OCI-LY3 (cell line): ENCODE measurements at regions not wholly inside any gene's neighbourhood (a gene's known extent, or its start where the extent isn't known, plus 50 kb on each side); places are given as distances from the start of the nearest gene placed in this dataset.

Experiments used
- H2AFZ ChIP-seq: fragments of 200-600, 300-600 bp; shearing (Covaris generic); 2 replicates; pipeline ENCODE4 v1.6.0; 2014; ENCODE audit warnings: antibody characterized with exemption, low read depth, low read length
- H3K27ac ChIP-seq: fragments of 200-600, 300-600 bp; sonication (generic); 2 replicates; pipeline ENCODE4 v1.5.1; 2014; ENCODE audit warnings: mild to moderate bottlenecking, low read length, moderate library complexity, mixed read lengths
- H3K27me3 ChIP-seq: fragments of 200-600, 300-600 bp; sonication (generic); 2 replicates; pipeline ENCODE4 v1.6.1; 2014; ENCODE audit warnings: low read depth, low read length, mixed read lengths
- H3K36me3 ChIP-seq: fragments of 200-600, 300-600 bp; sonication (generic); replicated peaks from 2 replicates; pipeline ENCODE3; 2014; ENCODE audit warnings: low read depth, low read length, mixed read lengths
- H3K4me1 ChIP-seq: fragments of 300-600, 200-600 bp; sonication (generic); 2 replicates; pipeline ENCODE4 v1.6.1; 2014; ENCODE audit warnings: low read length, mixed read lengths
- H3K4me2 ChIP-seq: fragments of 200-600, 300-600 bp; sonication (generic); 2 replicates; pipeline ENCODE4 v1.6.1; 2014; ENCODE audit warnings: low read length, mixed read lengths
- H3K4me3 ChIP-seq: fragments of 300-600, 200-600 bp; sonication (generic); 2 replicates; pipeline ENCODE4 v1.5.1; 2014; ENCODE audit warnings: antibody characterized with exemption, mild to moderate bottlenecking, low read length, moderate library complexity
- H3K79me2 ChIP-seq: fragments of 300-600, 200-600 bp; shearing (Covaris generic); 2 replicates; pipeline ENCODE4 v1.6.1; 2014; ENCODE audit warnings: mild to moderate bottlenecking, low read length, mixed read lengths
- H3K9ac ChIP-seq: fragments of 300-600, 200-600 bp; shearing (Covaris generic); 2 replicates; pipeline ENCODE4 v1.6.0; 2014; ENCODE audit warnings: mild to moderate bottlenecking, low read length, moderate library complexity
- H3K9me3 ChIP-seq: fragments of 200-600, 300-600 bp; shearing (Covaris generic); 2 replicates; pipeline ENCODE4 v1.6.1; 2014; ENCODE audit warnings: low read length, mixed read lengths; ENCODE audit not compliant: insufficient read depth
- H4K20me1 ChIP-seq: fragments of 200-600, 300-600 bp; sonication (generic); 2 replicates; pipeline ENCODE4 v1.6.1; 2016; ENCODE audit warnings: low read length, mixed read lengths; ENCODE audit not compliant: insufficient read depth
- CTCF ChIP-seq: fragments of 200-600, 300-600 bp; sonication (generic); IDR thresholded peaks from 2 replicates; pipeline ENCODE4 v1.5.1; 2014; ENCODE audit warnings: antibody characterized with exemption, low read length, low read depth
- EZH2phosphoT487 ChIP-seq: fragments of 200-600 bp; shearing (Covaris generic); IDR thresholded peaks from 2 replicates; pipeline ENCODE4 v1.6.1; 2018; ENCODE audit warnings: antibody characterized with exemption, mixed run types, low read depth

- H4K20me1 ChIP-seq, result no peaks in the 10 kb centered on the region
- H3K27ac ChIP-seq, result no peak overlapping the region
- no peak for TF ChIP-seq CTCF
- TF ChIP-seq EZH2phosphoT487, result no peak
- H3K79me2 ChIP-seq, result no peaks in the 10 kb centered on the region
- H2AFZ ChIP-seq, result no peak overlapping the region
- H3K36me3 ChIP-seq, result no peaks in the 10 kb centered on the region
- H3K9ac ChIP-seq, result no peak overlapping the region
- no peaks in the 10 kb centered on the region for H3K4me1 ChIP-seq
- no peak overlapping the region for H3K4me2 ChIP-seq
- no peaks in the 10 kb centered on the region for H3K9me3 ChIP-seq
- no peaks in the 10 kb centered on the region for H3K27me3 ChIP-seq
- H3K4me3 ChIP-seq, result no peak overlapping the region
Observed at GRCh38 chr6:112433457-112433856, 86.3 kb downstream of the RFPL4B start.

- no peaks in the 10 kb centered on the region for H3K36me3 ChIP-seq
- H3K9ac ChIP-seq, result no peak overlapping the region
- H2AFZ ChIP-seq, result no peak overlapping the region
- H3K27ac ChIP-seq, result no peak overlapping the region
- no peaks in the 10 kb centered on the region for H4K20me1 ChIP-seq
- no peaks in the 10 kb centered on the region for H3K4me1 ChIP-seq
- H3K27me3 ChIP-seq, result no peaks in the 10 kb centered on the region
- H3K79me2 ChIP-seq, result no peaks in the 10 kb centered on the region
- no peak overlapping the region for H3K4me2 ChIP-seq
- TF ChIP-seq CTCF (no peak), EZH2phosphoT487 (no peak)
- no peak overlapping the region for H3K4me3 ChIP-seq
- no peaks in the 10 kb centered on the region for H3K9me3 ChIP-seq
Observed at GRCh38 chr6:112434896-112435435, 87.8 kb downstream of the RFPL4B start.

GRCh38 chr6:112437058-112437457 lies 89.9 kb downstream of the RFPL4B start:
- Histone ChIP-seq H3K36me3 (no peaks in the 10 kb centered on the region), H3K4me1 (no peaks in the 10 kb centered on the region), H3K9me3 (no peaks in the 10 kb centered on the region), H3K27me3 (no peaks in the 10 kb centered on the region), H3K79me2 (no peaks in the 10 kb centered on the region), H3K27ac (no peak overlapping the region), H2AFZ (no peak overlapping the region), H3K4me2 (no peak overlapping the region), H3K4me3 (no peak overlapping the region), H4K20me1 (no peaks in the 10 kb centered on the region), H3K9ac (no peak overlapping the region)
- TF ChIP-seq CTCF (no peak), EZH2phosphoT487 (no peak)

- Histone ChIP-seq H3K79me2 (no peaks in the 10 kb centered on the region), H3K4me3 (no peak overlapping the region), H3K9ac (no peak overlapping the region), H3K4me2 (no peak overlapping the region), H3K27ac (no peak overlapping the region), H3K9me3 (no peaks in the 10 kb centered on the region), H4K20me1 (no peaks in the 10 kb centered on the region), H2AFZ (no peak overlapping the region), H3K4me1 (no peaks in the 10 kb centered on the region), H3K36me3 (no peaks in the 10 kb centered on the region), H3K27me3 (no peaks in the 10 kb centered on the region)
- TF ChIP-seq CTCF (no peak), EZH2phosphoT487 (no peak)
Observed at GRCh38 chr6:112439010-112439409, 91.9 kb downstream of the RFPL4B start.
